Non-pigmented ciliary epithelial cell (primary cell): ENCODE measurements at regions not wholly inside any gene's neighbourhood (a gene's known extent, or its start where the extent isn't known, plus 50 kb on each side); places are given as distances from the start of the nearest gene placed in this dataset.

Experiments
- DNase-seq: peaks from one replicate; pipeline ENCODE4 v3.0.0-alpha.2; 2010; ENCODE audit warnings: low read depth

DNA sequence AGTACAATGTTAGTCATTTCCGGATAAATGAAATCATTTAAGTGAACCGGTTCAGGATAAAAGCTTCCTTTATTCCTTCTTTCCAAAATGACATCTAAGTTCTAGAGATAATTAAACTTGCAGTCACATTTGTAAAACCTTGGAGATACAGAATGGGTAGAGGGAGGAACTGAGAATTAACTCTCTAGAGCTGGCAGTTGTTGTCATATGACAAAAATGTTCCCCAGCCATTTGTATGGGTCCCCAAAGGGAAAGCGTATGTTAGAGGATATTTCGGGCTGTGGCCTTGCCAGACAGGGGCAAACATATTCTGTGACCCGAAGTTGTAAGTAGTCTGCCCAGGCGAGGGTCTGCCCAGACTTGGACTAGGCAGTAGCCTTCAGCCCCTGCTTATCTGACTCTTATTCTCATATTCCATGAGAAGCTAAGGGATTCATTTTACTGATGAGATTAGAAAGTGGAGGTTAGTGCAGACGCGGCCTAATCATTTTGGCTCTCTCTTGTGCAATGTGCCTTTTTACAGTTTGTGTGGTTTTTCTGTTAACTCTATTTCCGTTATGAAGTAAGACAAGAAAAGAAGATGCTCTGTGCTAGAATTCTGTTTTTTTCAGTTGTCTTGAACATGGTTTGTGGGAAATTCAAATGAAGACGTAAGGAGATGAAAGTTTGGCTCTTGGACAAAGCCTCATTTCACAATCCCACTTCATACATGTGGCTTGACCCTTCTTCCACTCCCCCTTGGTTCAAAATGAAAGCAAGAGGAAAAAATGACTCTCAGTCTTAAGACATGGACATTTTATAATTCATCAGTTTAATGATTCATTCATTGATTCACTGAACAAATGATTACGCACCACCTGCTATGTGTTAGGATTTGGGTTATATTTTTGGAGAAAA, 2394.2 kb upstream of the AGA start:
- DNase-seq, result no peak

- no peak for DNase-seq
Measured at GRCh38 chr4:179843370-179843769, 2399.8 kb upstream of the TENM3 start.

DNA sequence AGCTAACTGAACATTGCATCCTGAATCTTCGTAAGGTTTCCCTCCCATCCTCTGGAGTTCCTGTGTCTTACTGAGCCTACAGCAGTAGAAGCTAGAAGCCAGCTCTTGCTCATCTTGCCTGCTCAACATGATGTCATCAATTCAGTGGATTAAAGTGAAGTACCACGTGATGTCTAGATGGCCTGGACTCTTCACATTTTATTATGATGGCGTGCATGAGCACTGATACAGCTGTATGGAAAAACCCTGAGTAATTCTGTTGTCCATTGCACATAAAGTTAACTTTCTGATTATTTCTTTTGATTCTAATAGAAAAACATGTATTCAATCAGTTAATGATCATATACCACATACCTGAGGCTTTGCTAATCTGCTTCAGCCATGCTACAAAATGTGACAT, 2387.7 kb upstream of the TENM3 start:
- no peak for DNase-seq

- no peak for DNase-seq
Measured at GRCh38 chr4:179858221-179858620, 2385.0 kb upstream of the TENM3 start.

GRCh38 chr4:179867300-179867878, 2375.8 kb upstream of the TENM3 start:
- DNase-seq, result no peak

- no peak for DNase-seq
Measured at GRCh38 chr4:179871726-179872125, 2371.5 kb upstream of the TENM3 start.

GRCh38 chr4:179872755-179873154, 2370.4 kb upstream of the TENM3 start:
- DNase-seq, result no peak

DNA sequence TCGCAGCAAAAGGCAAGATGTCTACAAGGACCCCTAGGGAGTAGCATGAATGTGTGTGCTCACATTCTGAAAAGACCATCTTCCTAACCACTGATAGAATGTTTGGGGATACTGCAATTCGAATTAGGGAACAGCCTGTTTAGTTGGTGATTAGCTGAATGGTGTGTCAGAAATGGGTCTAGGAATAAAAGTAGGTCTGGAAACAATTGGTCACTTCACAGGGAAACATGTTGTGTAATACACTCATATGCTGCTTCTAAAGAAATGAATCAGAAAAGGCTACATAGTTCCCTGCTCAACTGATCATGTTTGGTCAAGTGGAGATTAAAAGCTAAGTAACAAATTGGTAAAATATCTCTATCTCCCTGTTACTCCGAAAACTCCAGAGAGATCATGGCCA, 2362.4 kb upstream of the TENM3 start:
- no peak for DNase-seq

- DNase-seq, result no peak
Measured at GRCh38 chr4:179894066-179894778, 2349.0 kb upstream of the TENM3 start.

DNA sequence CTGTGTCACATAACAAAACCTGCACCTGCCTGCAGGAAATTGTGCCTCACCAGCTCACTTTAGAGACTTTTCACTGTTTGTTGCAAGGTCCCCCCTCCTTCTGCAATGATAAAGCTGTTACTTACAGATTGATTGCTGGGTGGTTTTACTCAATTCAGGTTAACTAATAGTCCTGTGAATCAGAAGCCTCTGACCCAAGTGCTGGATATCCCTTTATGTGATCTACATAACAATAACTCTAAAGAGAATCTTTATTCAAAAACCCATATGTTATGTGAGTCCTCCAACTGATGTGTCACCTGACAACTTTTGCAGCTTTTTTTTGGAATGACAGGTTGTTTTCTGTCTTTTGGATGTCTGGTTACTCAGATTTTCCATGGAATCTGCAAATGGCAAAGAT, 2323.6 kb upstream of the TENM3 start:
- DNase-seq, result no peak

- DNase-seq, result no peak
Measured at GRCh38 chr4:179927473-179927872, 2315.7 kb upstream of the TENM3 start.

GRCh38 chr4:179941911-179942310, 2301.3 kb upstream of the TENM3 start:
- DNase-seq, result no peak

DNA sequence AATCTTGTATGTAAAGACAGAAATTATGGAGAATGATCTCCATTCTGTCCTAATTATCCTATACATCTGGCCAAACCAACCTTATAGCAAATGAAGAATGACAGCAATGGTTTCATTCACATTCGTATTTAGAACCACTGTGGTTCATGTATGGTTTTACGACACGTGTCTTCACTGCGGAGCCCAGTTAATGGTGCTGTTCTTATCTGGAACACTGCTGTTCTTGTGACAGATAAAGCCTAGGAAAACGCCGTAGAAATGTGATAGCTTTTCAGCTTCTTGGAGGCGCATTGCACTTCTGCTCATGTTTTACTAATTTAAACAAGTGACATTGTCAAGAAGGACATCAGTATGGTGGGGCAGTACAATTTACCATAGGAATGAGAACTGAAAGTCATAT, 2266.4 kb upstream of the TENM3 start:
- no peak for DNase-seq

DNA sequence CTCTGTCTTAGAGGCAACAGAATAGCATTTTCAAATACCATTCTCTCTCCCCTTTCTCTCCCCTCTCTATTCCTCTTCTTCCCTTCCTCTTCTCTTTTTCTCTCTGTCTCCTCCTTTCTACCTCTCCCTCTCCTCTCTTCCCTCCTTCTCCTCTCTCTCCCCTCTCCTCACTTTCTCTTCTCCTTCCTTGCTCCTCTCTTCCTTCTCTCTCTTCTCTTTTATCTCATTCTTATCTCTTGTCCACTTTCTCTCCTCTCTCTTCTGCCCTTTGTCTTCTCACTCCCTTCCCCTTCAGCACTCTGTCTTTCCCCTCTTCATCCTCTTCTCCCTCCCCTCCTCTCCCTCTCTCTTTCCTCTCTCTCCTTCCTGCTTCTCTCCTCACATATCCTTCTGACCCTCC, 2265.8 kb upstream of the TENM3 start:
- DNase-seq, result no peak

- DNase-seq, result no peak
Measured at GRCh38 chr4:179981161-179981560, 2262.0 kb upstream of the TENM3 start.

DNA sequence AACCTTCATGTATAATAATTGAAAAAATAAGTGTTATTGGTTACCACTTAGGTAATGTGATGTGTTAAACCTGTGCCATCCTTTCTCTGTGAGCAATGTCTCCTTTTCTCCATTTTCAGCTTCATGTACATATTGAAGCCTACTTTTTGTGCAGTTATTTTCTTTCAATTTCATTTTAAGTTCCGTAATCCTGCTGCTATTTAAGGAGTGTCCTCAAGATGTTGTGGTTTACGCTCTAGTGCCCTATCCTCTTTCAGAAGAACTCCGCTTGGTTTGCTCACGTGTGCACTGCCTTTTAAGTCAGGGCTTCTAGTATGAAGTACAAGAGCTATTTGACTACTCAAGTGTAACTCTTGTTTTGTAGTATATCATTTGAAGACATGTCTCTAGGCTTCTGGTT, 2253.2 kb upstream of the TENM3 start:
- no peak for DNase-seq

DNA sequence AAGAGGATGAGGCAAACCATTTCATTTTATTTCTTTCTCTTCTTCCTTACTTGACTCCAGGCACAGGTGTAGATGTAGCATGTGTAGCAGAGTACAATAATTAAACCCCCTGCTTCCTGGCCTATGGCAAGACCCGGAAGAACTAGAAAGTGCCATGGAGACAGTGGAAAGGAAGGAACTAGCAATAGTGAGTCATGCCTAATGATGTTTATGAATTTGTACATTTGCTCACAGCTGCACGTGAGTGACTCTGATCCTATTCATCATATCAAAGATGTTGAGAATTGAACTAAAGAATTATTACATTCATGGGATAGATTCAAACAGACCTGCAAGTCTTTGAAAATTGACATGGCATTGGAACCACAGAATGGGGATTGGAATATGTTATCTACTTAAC, 2233.9 kb upstream of the TENM3 start:
- DNase-seq, result no peak

GRCh38 chr4:180028682-180029081, 2214.5 kb upstream of the TENM3 start:
- peak; percentile 4 for DNase-seq

GRCh38 chr4:180031330-180031729, 2211.9 kb upstream of the TENM3 start:
- no peak for DNase-seq

DNA sequence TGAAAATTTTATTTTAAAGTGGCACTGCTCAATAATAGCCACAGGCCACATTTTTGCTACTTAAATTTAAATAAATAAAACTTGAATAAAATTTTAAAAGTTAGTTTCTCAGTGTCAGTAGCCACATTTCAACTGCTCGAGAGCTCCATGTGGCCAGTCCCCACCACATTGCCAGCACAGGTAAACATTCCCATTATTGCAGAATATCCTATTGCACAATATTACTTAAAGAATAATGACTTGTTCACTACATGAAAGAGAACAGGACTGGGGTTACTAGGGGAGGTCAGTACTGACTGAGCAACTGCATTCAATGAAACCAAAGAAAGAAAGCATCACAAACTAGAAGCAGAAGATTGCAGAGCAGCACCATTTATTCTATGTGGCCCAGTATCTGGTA, 2201.6 kb upstream of the TENM3 start:
- DNase-seq, result no peak

DNA sequence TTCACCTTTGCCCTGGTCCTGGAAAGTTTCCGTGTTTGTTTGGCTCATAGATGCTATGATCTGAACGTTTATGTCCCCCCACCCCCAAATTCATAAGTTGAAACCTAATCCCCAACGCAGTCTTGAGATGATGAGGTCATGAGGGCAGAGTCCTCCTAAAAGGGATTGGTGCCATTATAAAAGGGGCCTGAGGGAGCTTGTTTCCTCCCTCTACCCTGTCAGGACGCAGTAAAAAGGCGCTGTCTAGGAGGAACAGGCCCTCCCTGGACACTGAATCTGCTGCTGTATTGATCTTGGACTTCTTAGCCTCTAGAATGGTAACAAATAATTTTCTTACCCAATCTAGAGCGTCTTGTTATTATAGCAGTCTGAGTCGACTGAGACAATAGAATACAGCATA, 2190.6 kb upstream of the TENM3 start:
- no peak for DNase-seq

DNA sequence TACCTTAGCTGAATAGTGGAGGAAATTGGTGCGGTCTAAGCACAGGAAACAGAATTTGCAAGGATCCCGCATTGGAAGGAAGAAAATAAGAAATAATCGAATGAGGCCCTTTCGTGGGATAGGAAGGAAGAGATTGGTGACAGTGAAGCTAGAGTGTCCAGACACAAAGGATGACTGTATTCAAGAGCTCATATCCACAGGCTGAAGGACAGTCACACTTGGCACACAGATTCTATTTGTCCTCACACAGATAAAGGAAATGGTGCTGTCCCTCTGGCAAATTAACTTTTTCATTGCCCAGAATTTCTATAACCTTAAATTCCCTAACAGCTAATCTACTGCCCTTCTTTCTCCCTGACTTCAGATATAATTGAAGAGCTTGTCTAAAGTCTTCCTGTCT, 2188.9 kb upstream of the TENM3 start:
- DNase-seq, result no peak

DNA sequence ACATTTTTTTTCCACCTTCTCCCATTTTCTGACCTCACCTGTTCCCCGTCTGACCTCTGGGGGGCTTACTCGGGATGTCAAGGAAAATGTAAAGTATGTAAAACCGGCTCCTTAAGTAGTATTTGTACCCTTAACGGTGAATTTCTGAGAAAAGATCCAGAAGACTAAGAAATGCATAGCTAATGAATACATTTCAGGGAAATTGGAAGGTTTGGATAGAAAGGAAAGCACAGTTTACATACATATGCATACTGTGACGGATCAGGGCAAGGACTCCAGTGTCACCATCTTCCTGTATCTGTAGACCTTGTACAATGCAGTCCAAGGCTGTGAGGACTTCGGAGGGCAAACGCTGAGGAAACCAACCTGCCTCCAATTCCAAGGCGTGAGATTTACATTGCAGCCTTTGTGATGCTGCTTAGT, 2185.9 kb upstream of the TENM3 start:
- no peak for DNase-seq
